ENCODE measurements at regions not wholly inside any gene's neighbourhood (a gene's known extent, or its start where the extent isn't known, plus 50 kb on each side); places are given as distances from the start of the nearest gene placed in this dataset.

DNA sequence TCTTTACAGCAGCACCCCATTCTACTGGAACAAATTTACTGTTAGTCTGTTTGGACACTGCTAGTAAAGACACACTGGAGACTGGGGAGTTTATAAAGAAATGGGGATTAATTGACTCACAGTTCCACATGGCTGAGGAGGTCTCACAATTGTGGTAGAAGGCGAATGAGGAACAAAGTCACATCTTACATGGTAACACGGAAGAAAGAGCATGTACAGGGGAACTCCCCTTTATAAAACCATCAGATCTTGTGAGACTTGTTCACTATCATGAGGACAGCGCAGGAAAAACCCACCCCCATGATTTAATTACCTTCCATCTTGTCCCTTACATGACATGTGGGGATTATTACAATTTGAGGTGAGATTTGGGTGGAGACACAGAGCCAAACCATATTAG lies 1204.2 kb downstream of the SLITRK1 start:
- no peak for DNase-seq
- Histone ChIP-seq H3K36me3 (replicated peaks) (no peaks in the 10 kb centered on the region), H3K27me3 (replicated peaks) (no peaks in the 10 kb centered on the region), H3K4me3 (ENCODE audit: low read depth, low read length) (no peak overlapping the region), H3K27ac (no peak overlapping the region)
- in situ Hi-C loops (cut with HindIII; ENCODE audit: low pct_ligation_motif_present, low sequenced_read_pairs): no loop called here
- TF ChIP-seq, protein P1, sequence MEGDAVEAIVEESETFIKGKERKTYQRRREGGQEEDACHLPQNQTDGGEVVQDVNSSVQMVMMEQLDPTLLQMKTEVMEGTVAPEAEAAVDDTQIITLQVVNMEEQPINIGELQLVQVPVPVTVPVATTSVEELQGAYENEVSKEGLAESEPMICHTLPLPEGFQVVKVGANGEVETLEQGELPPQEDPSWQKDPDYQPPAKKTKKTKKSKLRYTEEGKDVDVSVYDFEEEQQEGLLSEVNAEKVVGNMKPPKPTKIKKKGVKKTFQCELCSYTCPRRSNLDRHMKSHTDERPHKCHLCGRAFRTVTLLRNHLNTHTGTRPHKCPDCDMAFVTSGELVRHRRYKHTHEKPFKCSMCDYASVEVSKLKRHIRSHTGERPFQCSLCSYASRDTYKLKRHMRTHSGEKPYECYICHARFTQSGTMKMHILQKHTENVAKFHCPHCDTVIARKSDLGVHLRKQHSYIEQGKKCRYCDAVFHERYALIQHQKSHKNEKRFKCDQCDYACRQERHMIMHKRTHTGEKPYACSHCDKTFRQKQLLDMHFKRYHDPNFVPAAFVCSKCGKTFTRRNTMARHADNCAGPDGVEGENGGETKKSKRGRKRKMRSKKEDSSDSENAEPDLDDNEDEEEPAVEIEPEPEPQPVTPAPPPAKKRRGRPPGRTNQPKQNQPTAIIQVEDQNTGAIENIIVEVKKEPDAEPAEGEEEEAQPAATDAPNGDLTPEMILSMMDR (IDR thresholded peaks at IDR 0.05; ENCODE audit: low read depth, low read length, missing control alignments): no peak

DNA sequence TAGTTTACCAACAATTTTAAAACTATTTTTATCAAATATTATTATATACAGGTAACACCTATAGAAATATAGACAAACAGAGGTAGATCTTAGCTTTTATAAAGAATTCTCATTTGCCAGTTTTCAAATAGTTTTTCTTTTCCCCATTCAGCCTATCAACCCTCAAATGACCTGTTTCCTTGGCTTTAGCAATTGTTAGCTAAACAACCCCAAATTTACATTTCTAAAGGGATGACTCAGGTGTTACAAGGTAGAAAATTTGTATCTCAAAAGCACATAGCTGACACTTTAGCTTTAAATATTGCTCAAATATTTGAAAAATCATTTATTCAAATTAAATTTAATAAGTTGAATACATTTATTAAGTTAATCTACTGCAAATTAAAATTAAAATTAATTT lies 1207.2 kb downstream of the SLITRK1 start:
- in situ Hi-C loops (cut with HindIII; ENCODE audit: low pct_ligation_motif_present, low sequenced_read_pairs): no loop called here

DNA sequence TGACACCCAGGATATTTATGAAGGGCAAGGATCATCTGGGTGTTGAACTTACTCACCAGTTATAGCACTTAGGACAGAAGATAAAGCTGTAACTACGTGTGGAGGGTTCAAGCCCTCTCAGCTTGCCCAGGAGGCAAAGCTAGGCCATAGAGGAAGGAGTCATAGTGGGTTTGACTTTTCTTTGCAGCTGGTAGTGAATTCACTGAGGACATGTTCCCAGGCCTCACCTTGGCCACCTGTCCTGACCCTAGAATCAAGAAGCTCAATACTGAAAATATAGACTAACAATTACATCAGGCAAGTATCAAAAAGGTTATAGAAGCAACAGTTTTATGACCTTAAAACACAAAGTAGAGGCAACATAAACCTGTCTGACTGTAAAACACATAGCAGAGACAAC lies 1207.7 kb downstream of the SLITRK1 start:
- H3K27ac ChIP-seq: no peak overlapping the region
- H3K36me3 ChIP-seq (replicated peaks): no peaks in the 10 kb centered on the region
- no peak overlapping the region for H3K4me3 ChIP-seq (ENCODE audit: low read depth, low read length)
- DNase-seq: no peak
- TF ChIP-seq, protein P1 (IDR thresholded peaks at IDR 0.05; ENCODE audit: low read depth, low read length, missing control alignments): no peak
- in situ Hi-C loops (cut with HindIII; ENCODE audit: low pct_ligation_motif_present, low sequenced_read_pairs): no loop called here
- no peaks in the 10 kb centered on the region for H3K27me3 ChIP-seq (replicated peaks)

More for the DNA sequence above, 1207.2 kb downstream of the SLITRK1 start:
- H3K4me3 ChIP-seq (ENCODE audit: low read depth, low read length): no peak overlapping the region
- TF ChIP-seq, protein P1 (IDR thresholded peaks at IDR 0.05; ENCODE audit: low read depth, low read length, missing control alignments): no peak
- no peak overlapping the region for H3K27ac ChIP-seq
- no peaks in the 10 kb centered on the region for H3K36me3 ChIP-seq (replicated peaks)
- no peaks in the 10 kb centered on the region for H3K27me3 ChIP-seq (replicated peaks)
- DNase-seq: no peak

DNA sequence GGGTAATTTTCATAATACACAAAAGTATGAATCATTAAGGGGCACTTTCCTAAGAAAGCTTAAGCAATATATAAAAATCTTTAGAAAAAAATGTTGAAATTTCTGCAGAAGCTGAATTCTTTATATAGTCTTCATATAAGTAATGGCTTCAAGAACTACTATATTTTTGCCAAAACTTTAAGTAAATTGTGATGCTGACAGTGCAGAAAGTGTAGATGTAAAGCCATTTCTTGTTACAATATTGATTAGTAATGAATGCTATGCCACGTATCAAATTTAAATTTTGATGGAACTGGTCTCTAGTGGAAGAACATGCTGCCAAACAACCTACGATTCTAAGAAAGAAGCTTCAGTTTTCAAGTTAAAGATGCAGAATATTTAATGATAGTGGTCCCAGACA lies 1210.0 kb downstream of the SLITRK1 start:
- no peak for DNase-seq
- in situ Hi-C loops (cut with HindIII; ENCODE audit: low pct_ligation_motif_present, low sequenced_read_pairs): no loop called here
- TF ChIP-seq, protein P1 (IDR thresholded peaks at IDR 0.05; ENCODE audit: low read depth, low read length, missing control alignments): no peak
- H3K4me3 ChIP-seq (ENCODE audit: low read depth, low read length): no peak overlapping the region
- no peaks in the 10 kb centered on the region for H3K27me3 ChIP-seq (replicated peaks)
- H3K36me3 ChIP-seq (replicated peaks): no peaks in the 10 kb centered on the region
- no peak overlapping the region for H3K27ac ChIP-seq

DNA sequence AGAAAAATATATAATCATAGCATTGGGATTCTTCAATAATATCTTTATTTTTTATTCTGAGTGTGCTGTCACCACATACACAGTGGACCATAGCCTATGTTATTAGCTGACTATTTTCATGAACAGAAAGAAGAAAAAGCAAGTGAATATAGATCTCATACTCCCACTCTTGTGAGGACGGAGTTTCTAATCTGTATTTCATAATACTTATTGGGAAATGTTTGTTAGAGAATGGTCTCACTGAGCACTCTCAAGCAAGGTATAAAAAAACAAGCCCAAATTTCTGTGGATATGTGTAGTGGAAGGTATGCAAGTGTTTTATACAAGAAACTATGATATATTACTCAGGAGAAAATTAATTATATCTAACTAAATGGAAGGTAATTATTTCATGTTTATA lies 1218.1 kb downstream of the SLITRK1 start:
- H3K27ac ChIP-seq: no peak overlapping the region
- H3K36me3 ChIP-seq (replicated peaks): no peaks in the 10 kb centered on the region
- in situ Hi-C loops (cut with HindIII; ENCODE audit: low pct_ligation_motif_present, low sequenced_read_pairs): no loop called here

DNA sequence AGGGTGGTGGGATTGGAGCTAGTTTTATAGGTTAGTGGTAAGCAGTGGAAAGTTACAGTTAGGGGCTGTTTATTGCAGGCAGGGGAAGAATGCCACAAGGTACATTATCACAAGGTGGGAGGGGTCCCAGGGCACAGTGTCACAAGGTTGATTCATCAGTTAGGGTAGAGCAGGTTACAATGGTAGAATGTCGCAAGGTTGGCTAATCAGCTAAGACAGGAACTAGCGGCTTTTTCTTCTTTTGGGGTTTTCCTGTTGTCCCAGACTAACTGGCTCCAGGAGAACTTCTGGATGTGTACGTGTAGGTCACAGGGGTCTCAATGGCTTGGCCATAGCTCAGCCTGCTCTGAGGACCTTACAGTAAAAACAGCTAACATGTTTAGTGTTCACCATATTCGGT lies 1221.1 kb downstream of the SLITRK1 start:
- no peak overlapping the region for H3K27ac ChIP-seq
- no peak overlapping the region for H3K4me3 ChIP-seq (ENCODE audit: low read depth, low read length)
- no peaks in the 10 kb centered on the region for H3K36me3 ChIP-seq (replicated peaks)
- DNase-seq: no peak
- no peaks in the 10 kb centered on the region for H3K27me3 ChIP-seq (replicated peaks)
- TF ChIP-seq, protein P1 (IDR thresholded peaks at IDR 0.05; ENCODE audit: low read depth, low read length, missing control alignments): no peak
- in situ Hi-C loops (cut with HindIII; ENCODE audit: low pct_ligation_motif_present, low sequenced_read_pairs): no loop called here

More for the DNA sequence above, 1218.1 kb downstream of the SLITRK1 start:
- Histone ChIP-seq H3K27me3 (replicated peaks) (no peaks in the 10 kb centered on the region), H3K4me3 (ENCODE audit: low read depth, low read length) (no peak overlapping the region)
- DNase-seq: no peak
- TF ChIP-seq, protein P1 (IDR thresholded peaks at IDR 0.05; ENCODE audit: low read depth, low read length, missing control alignments): no peak
